ENCODE measurements at regions not wholly inside any gene's neighbourhood (a gene's known extent, or its start where the extent isn't known, plus 50 kb on each side); places are given as distances from the start of the nearest gene placed in this dataset.
"Not testable (repeated sequence)": the region's sequence is repeated elsewhere in the genome, so short reads cannot be mapped to it uniquely, and the experiment has no call there.

GRCh38 chr5:124136609-124137008 is 609.8 kb downstream of the ZNF608 start:
- DNase-seq (ENCODE audit: low read depth in 4 of 4, low spot score in 1 of 4), result no peak

DNA sequence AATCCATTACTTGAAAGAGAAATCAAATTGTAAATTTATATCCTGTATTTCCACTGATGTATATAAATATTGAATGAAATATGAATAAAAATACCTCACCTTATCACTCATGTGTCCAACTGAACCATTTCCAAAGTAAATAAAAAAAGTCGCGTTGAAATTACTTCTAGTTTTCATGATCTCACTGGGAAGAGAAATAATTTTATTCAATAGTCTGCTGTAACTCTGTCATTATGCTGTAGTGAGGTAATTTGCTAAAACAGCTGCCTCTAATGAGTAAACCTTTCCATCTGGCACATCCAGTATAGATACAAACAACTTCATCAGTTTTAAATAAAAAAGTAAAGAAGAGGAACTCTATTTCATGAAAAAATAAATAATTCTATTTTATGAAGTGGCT is 611.5 kb downstream of the ZNF608 start:
- no peak for DNase-seq (ENCODE audit: low read depth in 4 of 4, low spot score in 1 of 4)

DNA sequence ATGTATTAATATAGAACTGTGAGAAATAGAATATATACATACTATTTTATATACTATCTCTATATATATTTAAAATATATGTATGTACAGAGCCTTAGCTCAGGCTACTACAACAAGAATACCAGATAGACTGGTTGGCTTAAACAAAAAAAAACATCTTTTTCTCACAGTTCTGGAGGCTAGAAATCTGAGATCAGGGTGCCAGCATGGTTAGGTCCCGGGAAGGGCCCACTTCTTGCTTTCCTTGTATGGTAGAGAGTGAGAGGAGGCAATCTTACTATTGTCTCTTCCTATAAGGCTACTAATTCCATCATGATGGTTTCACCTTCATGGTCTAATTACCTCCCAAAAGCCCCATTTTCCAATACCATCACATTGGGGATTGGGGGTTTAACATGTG is 613.0 kb downstream of the ZNF608 start:
- no peak for DNase-seq (ENCODE audit: low read depth in 4 of 4, low spot score in 1 of 4)

GRCh38 chr5:124132843-124133242 is 613.6 kb downstream of the ZNF608 start:
- DNase-seq (ENCODE audit: low read depth in 4 of 4, low spot score in 1 of 4), result no peak

- DNase-seq (ENCODE audit: low read depth in 4 of 4, low spot score in 1 of 4), result no peak
These were observed 615.0 kb downstream of the ZNF608 start for GRCh38 chr5:124131466-124131865.

DNA sequence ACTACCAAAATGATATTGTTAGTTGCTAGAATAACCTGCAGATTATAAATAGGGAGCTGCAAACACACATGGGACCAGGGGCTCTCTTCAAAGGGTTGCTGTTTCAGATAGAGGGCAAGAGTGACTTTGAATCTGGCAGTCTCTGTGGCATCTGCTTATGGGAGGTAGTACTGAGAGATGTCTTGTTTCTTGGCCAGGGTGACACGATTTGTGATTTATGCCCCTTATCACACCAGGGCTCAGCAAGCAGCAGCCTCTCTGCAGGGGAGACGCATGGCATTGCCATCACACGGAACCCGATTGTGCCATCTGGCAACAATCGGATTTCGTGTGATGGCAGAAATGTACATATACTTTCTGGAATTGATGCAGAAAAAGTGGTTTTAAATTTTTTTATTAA is 615.6 kb downstream of the ZNF608 start:
- no peak for DNase-seq (ENCODE audit: low read depth in 4 of 4, low spot score in 1 of 4)

GRCh38 chr5:124128867-124129266 is 616.9 kb downstream of the CSNK1G3 start:
- DNase-seq (ENCODE audit: low read depth in 4 of 4, low spot score in 1 of 4), result no peak

GRCh38 chr5:124126504-124127217 is 614.7 kb downstream of the CSNK1G3 start:
- no peak for DNase-seq (ENCODE audit: low read depth in 4 of 4, low spot score in 1 of 4)

GRCh38 chr5:124124711-124125229 is 612.8 kb downstream of the CSNK1G3 start:
- DNase-seq (ENCODE audit: low read depth in 4 of 4, low spot score in 1 of 4), result no peak

GRCh38 chr5:124121198-124121597 is 609.2 kb downstream of the CSNK1G3 start:
- DNase-seq (ENCODE audit: low read depth in 4 of 4, low spot score in 1 of 4), result no peak

DNA sequence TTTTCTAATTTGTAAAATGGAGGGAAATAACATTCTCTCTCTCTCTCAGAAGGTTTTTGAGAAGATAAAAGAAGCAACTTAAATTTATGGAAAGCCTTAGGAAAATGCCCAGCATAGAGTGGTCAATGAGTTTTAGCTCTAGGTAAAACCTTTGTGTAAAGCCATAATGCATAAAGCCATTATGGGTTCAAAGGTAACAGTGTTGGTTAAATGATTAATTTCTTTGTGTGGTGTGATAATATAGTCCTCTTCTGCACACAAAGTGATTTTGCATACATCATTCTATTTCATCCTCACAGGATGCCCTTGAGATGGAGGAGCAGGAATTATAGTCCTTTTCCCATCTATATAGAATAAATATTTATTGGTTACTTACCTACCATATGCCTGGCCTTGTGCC is 602.9 kb downstream of the CSNK1G3 start:
- no peak for DNase-seq (ENCODE audit: low read depth in 4 of 4, low spot score in 1 of 4)

DNA sequence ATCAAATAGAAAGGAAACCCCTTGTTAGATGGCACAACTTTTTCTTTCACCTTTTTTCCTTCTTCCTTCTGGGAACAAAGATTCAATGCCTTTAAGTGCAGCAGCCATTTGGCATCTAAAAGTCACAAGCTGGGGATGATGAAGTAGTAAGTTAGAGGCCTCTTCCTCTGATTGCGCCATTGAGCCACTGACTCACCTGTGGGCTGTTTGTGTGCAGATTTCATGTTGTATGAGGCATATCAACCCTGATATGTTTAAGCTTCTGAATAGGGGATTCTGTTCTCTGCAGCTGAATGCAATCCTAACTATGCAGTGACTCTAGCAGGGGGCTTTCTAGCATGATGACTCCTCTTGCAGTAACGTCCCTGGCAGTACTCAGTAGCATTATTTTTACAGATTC is 599.9 kb downstream of the CSNK1G3 start:
- no peak for DNase-seq (ENCODE audit: low read depth in 4 of 4, low spot score in 1 of 4)

DNA sequence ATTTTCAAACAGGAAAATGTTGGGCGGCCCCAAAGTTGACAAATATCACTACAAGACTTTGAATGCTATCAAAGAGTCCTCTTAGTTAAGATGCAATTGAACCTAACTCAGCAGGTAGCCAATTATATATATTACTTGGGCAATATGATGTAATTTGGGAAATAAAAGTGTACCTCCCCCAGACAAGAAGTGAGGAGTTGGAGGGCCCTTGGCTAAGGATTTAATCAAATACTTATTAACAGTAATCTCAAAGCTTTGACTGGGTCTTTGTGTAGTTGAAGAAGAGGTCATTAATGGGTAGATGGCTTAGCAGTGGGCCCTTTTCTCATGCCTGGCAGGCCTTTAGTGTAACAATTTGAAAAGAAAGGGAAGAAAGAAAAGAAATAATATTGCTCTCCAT is 599.0 kb downstream of the CSNK1G3 start:
- DNase-seq (ENCODE audit: low read depth in 4 of 4, low spot score in 1 of 4), result no peak

GRCh38 chr5:124105326-124105725 is 593.3 kb downstream of the CSNK1G3 start:
- no peak for DNase-seq (ENCODE audit: low read depth in 4 of 4, low spot score in 1 of 4)

DNA sequence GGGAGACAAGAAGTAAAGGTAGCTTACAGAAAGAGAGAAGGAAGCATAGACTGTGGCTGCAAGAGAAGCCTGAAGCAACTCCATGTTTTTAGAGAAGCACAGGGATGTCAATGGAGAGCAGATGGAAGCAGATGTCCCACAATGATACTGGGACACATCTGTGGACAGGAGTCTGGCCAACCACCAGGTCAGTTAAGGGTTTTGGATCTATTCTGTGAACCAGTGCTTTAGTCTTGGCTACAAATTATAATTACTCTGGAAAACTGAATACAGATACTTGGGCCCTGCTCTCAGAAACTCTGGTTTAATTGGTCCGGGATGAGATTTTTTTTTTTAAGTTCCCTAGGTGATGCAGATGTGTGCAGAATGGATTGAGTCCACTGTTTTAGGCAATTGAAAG is 592.8 kb downstream of the CSNK1G3 start:
- DNase-seq (ENCODE audit: low read depth in 4 of 4, low spot score in 1 of 4), result no peak

DNA sequence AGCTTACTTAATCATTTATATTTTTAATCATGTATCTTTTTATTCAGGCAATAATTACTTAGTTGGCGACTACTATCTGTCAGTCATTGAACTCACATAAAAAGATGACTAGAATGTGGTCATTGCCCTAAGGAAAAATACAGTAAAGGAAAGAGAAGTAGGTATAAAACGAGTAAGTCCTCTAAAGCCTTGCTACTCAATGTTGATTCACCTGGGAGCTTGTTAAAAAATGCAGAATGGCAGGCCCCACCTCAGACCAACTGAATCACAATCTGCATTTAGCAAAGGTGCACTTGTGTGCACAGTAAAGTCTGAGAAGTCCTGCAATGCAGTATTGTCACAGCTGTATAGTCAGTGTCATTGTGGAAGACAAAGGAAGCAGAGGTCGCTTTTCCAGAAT is 592.4 kb downstream of the CSNK1G3 start:
- no peak for DNase-seq (ENCODE audit: low read depth in 4 of 4, low spot score in 1 of 4)

GRCh38 chr5:124103671-124104070 is 591.7 kb downstream of the CSNK1G3 start:
- DNase-seq (ENCODE audit: low read depth in 4 of 4, low spot score in 1 of 4), result no peak

DNA sequence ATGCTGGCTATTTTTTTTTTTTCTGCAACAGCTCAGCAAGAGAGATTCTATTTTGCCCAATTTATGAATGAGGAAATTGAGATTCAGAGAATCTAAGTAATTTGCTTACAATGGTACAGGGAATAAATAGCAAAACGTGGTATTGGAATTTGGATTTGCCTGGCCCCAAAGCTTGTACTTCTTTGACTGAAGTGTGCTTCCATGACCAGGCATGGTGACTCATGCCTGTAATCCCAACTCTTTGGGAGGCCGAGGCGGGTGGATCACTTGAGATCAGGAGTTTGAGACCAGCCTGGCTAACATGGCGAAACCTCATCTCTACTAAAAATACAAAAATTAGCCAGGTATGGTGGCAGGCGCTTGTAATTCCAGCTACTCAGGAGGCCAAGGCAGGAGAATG is 591.1 kb downstream of the CSNK1G3 start:
- DNase-seq (ENCODE audit: low read depth in 4 of 4, low spot score in 1 of 4), result not testable (repeated sequence)

DNA sequence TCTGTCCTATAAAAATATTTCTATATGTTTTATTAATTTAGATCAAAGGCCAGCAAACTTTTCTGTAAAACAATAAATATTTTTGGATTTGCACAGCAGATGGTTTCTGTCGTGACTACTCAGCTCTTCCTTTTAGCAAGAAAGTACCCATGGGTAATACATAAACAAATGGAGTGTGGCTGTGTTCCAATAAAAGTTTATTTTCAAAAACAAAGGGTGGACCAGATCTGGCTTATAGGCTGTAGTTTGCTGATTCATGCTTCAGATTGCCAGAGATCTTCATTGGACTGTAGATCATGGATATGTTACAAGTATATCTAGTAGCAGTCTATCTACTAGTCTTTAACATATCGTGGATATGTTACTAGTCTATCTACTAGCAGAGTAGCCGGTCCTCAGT is 590.5 kb downstream of the CSNK1G3 start:
- DNase-seq (ENCODE audit: low read depth in 4 of 4, low spot score in 1 of 4), result no peak

- no peak for DNase-seq (ENCODE audit: low read depth in 4 of 4, low spot score in 1 of 4)
These were observed 581.7 kb downstream of the CSNK1G3 start for GRCh38 chr5:124093658-124094057.

- no peak for DNase-seq (ENCODE audit: low read depth in 4 of 4, low spot score in 1 of 4)
These were observed 578.1 kb downstream of the CSNK1G3 start for GRCh38 chr5:124090115-124090514.

- DNase-seq (ENCODE audit: low read depth in 4 of 4, low spot score in 1 of 4), result no peak
These were observed 577.6 kb downstream of the CSNK1G3 start for GRCh38 chr5:124089578-124089977.

GRCh38 chr5:124088289-124089032 is 576.5 kb downstream of the CSNK1G3 start:
- no peak for DNase-seq (ENCODE audit: low read depth in 4 of 4, low spot score in 1 of 4)
